ENCODE measurements at regions not wholly inside any gene's neighbourhood (a gene's known extent, or its start where the extent isn't known, plus 50 kb on each side); places are given as distances from the start of the nearest gene placed in this dataset.

GRCh38 chrX:16386126-16386525, 218.8 kb downstream of the MAGEB17 start:
- no peaks in the 10 kb centered on the region for H3K9me3 ChIP-seq
- no peak overlapping the region for H3K27ac ChIP-seq
- H3K27me3 ChIP-seq = no peaks in the 10 kb centered on the region
- DNase-seq = no peak
- no peaks in the 10 kb centered on the region for H3K36me3 ChIP-seq
- H3K4me1 ChIP-seq = no peaks in the 10 kb centered on the region
- intact Hi-C loops (cut with DNase I) = no loop called here
- H3K4me3 ChIP-seq (replicated peaks in 1 of 3) = no peak overlapping the region
- TF ChIP-seq CTCF (IDR thresholded peaks at IDR 0.05) (no peak), POLR2A (IDR thresholded peaks at IDR 0.05) (no peak)

GRCh38 chrX:16392597-16392996, 225.3 kb downstream of the MAGEB17 start:
- no peak overlapping the region for H3K27ac ChIP-seq
- TF ChIP-seq CTCF (IDR thresholded peaks at IDR 0.05) (no peak), POLR2A (IDR thresholded peaks at IDR 0.05) (no peak)
- H3K36me3 ChIP-seq = no peaks in the 10 kb centered on the region
- H3K9me3 ChIP-seq = no peaks in the 10 kb centered on the region
- H3K4me3 ChIP-seq (replicated peaks in 1 of 3) = no peak overlapping the region
- H3K27me3 ChIP-seq = no peaks in the 10 kb centered on the region
- DNase-seq = no peak
- intact Hi-C loops (cut with DNase I) = no loop called here
- WGBS, 2 donors = 99 to 100% methylated on average over 2 of the region's 2 CpGs
- no peaks in the 10 kb centered on the region for H3K4me1 ChIP-seq

GRCh38 chrX:16394290-16394689, 227.0 kb downstream of the MAGEB17 start:
- H3K36me3 ChIP-seq = no peaks in the 10 kb centered on the region
- no peaks in the 10 kb centered on the region for H3K4me1 ChIP-seq
- H3K4me3 ChIP-seq (replicated peaks in 1 of 3) = no peak overlapping the region
- TF ChIP-seq POLR2A (IDR thresholded peaks at IDR 0.05) (no peak), CTCF (IDR thresholded peaks at IDR 0.05) (no peak)
- DNase-seq = peak; percentile 1 to 8
- no peak overlapping the region for H3K27ac ChIP-seq
- no peaks in the 10 kb centered on the region for H3K9me3 ChIP-seq
- H3K27me3 ChIP-seq = no peaks in the 10 kb centered on the region
- intact Hi-C loops (cut with DNase I) = no loop called here
- WGBS, 2 donors = 51 to 69% methylated on average over 3 of the region's 3 CpGs

GRCh38 chrX:16403808-16404207, 236.5 kb downstream of the MAGEB17 start:
- intact Hi-C loops (cut with DNase I) = no loop called here
- TF ChIP-seq CTCF (IDR thresholded peaks at IDR 0.05) = no peak
- TF ChIP-seq POLR2A (IDR thresholded peaks at IDR 0.05) = no peak
- no peaks in the 10 kb centered on the region for H3K27me3 ChIP-seq
- no peak overlapping the region for H3K27ac ChIP-seq
- no peaks in the 10 kb centered on the region for H3K9me3 ChIP-seq
- H3K4me1 ChIP-seq = no peaks in the 10 kb centered on the region
- H3K4me3 ChIP-seq (replicated peaks in 1 of 3) = no peak overlapping the region
- 83 to 86% methylated on average over 2 of the region's 2 CpGs for WGBS, 2 donors
- no peak for DNase-seq
- H3K36me3 ChIP-seq = no peaks in the 10 kb centered on the region

GRCh38 chrX:16416588-16416987, 233.4 kb upstream of the S100G start:
- intact Hi-C loops (cut with DNase I) = no loop called here
- WGBS, 2 donors = 80 to 100% methylated on average over 1 of the region's 1 CpG
- H3K27me3 ChIP-seq = no peaks in the 10 kb centered on the region
- H3K27ac ChIP-seq = no peak overlapping the region
- no peaks in the 10 kb centered on the region for H3K36me3 ChIP-seq
- TF ChIP-seq CTCF (IDR thresholded peaks at IDR 0.05) = no peak
- DNase-seq = no peak
- H3K9me3 ChIP-seq = no peaks in the 10 kb centered on the region
- H3K4me1 ChIP-seq = no peaks in the 10 kb centered on the region
- no peak overlapping the region for H3K4me3 ChIP-seq (replicated peaks in 1 of 3)

All from thyroid gland (tissue), 4 donors.